Activated CD4-positive, alpha-beta T cell treated with anti-CD3 and anti-CD28 coated beads, Interleukin-2, amount 50 U/mL, for 1 hour (primary cell): ENCODE measurements at regions not wholly inside any gene's neighbourhood (a gene's known extent, or its start where the extent isn't known, plus 50 kb on each side); places are given as distances from the start of the nearest gene placed in this dataset.

ENCODE experiments used
- DNase-seq: peaks from one replicate; pipeline ENCODE4 v3.0.0-alpha.2; 2020

- no peak for DNase-seq
Measured at GRCh38 chr6:142500250-142500786, 198.5 kb downstream of the ADGRG6 start.

DNA sequence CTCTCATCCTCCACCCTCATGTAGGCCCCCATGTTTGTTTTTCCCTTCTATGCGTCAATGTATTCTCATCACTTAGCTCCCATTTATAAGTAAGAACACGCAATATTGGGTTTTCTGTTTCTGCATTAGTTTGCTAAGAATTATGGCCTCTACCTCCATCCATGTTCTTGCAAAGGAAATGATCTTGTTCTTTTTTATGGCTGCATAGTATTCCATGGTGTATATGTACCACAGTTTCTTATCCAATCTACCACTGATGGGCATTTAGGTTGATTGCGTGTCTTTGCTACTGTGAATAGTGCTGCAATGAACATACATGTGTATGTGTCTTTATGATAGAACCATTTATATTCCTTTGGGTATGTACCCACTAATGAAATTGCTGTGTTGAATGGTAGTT is 200.0 kb downstream of the ADGRG6 start:
- no peak for DNase-seq

GRCh38 chr6:142507065-142507464 is 205.3 kb downstream of the ADGRG6 start:
- no peak for DNase-seq

DNA sequence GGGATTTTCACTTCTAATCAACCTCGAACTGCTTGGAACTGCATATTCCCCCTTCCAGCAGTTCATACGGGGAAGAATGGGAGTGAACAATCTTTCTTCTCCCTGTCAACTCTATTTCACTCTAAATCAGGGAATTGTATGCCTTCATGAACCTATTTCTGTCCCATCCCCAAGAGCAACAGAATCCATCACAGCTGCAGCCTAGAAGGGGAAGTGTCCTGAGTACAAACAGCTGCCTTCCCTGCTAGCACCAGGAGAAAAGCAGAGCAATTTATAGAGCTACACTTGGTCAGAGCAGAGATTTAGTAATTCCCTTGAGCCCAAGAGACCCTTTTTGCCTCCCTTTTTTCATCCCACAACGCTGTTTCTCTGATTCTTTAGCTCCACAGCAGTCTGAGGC is 208.4 kb downstream of the ADGRG6 start:
- DNase-seq = no peak

DNA sequence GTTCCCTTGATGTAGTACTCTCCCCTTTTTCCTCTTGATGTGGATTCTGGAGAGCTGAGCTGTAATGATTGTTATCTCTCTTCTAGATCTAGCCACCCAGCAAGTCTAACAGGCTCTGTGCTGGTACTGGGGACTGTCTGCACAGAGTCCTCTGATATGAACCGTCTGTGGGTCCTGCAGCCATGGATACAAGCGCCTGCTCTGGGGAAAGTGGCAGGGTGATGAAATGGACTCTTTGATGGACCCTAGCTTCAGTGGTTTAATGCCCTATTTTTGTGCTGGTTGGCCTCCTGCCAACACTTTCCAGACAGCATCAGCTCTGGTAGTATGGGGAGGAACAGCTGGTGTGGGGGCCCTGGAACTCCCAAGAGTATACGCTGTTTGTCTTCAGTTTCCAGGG is 216.3 kb downstream of the ADGRG6 start:
- DNase-seq = no peak

DNA sequence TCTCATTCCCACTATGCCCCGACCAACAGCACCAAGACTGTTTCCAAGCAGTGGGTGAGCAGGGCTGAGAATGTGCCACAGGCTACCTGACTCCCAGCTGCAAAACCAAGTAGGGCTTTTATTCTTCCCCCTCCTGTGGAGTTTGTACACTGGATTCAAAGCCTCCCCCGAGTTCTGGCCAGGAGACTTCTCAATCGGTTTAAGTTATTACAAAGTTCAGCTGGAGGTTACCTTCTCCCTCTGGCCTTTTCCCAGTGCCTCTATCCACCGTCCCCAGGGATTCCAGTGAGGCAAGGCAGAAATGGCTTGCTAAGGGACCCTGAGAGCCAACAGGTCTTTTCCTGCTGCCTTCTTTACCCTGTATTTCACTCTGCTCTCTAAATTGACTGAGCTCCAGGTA is 217.0 kb downstream of the ADGRG6 start:
- no peak for DNase-seq

DNA sequence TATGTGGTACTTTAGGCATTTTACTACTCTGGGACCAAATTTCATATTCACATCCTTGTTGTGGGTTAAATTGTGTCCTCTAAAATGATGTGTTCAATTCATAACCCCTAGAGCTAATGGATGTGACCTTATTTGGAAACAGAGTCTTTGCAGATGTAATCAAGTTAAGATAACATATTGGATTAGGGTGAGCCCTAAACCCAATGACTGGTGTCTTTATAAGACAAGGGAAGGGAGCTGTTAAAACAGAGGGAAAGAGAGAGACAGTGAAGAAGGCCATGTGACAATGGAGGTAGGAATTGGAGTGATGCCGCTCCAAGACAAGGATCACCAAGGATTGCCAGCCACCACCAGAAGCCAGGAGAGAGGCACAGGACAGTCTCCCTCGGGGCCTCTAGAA is 220.0 kb downstream of the ADGRG6 start:
- DNase-seq = no peak

DNA sequence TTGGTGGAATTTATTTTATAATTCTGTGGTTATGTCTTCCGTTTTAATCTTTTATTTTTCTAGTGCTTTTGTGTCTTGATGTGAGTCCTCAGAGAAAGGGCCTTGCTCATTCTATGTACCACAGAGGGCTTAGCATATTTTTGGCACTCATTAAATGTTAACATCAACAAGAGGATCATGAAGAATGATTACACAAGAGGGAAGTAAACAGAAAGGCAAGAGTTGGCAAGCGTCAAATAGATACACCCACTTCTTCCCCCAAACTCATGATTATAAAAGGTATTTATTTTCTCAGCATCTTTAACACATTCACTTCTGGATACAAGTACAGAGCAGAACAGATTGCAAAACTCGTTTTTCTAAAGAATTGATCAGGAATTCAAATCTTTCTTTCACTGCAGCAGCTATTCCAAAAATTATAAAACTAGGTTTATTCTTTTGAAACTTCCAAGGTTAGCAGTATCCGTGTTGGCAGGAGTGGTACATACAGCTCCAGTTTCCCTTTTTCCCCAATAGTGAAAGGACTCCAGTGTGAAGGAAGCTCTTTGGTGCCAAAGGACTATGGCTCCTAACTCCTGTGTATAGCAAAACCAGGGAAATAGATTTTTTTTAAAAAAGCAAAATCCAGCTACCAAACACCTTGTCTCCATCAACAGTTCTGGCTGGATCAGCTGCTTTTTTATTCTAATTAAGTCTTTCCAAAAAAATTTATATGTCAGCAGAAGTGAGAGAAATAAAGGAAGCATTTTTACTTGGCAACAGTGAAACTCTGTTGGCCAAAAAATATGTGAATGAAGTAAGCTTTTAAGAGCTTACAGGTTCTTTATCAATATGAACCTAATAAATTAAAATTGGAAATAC is 221.9 kb downstream of the ADGRG6 start:
- DNase-seq = no peak

- DNase-seq = no peak
Measured at GRCh38 chr6:142530566-142530965, 228.8 kb downstream of the ADGRG6 start.

DNA sequence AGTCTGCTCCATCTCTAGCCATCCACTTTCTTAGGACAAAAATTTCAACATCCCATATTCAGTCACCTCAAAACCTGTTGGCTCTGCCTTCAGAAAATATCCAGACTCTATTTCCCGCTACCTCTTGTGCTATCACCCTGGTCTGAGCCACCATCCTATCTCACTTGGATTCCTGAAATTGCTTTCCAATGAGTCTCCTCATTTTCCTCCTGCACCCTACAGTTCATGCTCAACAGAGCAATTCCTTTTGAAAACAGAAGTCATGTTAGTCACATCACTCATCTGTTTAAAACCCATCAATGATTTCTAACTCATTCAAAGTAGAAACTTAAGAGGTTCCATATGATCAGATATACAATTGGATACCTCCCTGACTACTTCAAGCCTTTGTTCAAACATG is 229.9 kb downstream of the ADGRG6 start:
- no peak for DNase-seq

- DNase-seq = no peak
Measured at GRCh38 chr6:142534076-142534475, 232.3 kb downstream of the ADGRG6 start.

GRCh38 chr6:142534484-142534883 is 232.7 kb downstream of the ADGRG6 start:
- DNase-seq = no peak

DNA sequence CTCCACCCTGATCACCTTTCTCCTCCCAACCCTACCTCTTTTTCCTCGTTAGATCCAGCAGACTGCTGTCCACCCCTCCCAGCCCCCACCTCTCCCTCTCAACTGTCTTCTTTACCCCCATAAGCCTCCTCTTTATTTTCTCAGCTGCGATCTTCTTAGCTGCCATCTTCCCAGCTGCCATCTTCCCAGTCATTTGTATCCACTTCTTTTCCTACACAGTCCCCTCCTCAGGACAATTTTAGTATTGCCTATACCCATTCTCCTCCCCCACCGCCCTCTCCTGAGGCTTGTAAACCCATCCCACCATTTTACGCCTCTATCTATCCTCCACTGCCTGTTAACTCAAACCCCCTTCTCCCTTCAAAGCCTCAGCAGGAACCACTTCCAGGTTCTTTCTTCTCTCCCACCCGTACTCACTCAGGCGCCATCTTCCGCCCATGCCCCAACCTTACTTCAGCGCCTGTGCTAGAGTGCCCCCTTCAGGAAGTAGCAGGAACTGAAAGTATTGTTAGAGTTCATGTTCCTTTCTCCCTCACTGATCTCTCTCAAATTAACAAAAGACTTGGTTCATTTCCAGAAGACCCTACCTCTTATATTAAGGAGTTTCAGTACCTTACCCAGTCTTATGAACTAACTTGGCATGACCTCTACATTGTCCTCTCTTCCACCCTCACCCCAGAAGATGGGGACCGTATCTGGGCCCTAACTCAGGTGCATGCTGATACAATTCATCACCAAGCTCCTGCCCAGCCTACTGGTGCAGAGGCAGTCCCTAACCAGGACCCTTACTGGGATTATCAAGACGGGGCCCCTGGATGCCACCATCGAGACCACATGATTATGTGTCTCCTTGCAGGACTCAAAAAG is 236.0 kb downstream of the ADGRG6 start:
- DNase-seq = no peak

DNA sequence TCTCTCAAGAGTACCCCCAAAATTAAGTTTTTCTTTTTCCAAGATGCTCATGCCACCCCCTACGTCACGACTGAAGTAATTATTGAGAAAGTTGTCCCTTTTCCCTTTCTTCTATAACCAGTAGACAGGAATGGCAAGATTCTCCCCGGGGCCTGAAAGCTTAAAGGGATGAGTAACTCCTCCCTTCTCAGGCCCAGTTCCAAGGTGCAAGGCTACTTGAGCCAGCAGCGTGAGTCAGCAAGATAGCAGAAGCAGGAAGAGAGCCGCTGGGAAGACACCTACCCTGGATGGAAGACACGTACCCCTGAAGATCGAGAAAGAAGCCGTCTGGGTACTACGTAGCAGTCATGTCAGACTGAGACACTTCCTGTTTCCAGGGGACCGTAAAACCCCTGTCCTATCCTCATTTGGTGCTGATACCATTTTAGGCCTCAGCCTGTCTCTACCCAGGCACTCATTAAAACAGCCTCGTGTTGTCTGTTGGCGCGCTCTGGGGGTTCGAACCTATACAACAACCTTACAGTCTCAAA is 241.0 kb downstream of the ADGRG6 start:
- no peak for DNase-seq

GRCh38 chr6:142543606-142544005 is 241.8 kb downstream of the ADGRG6 start:
- DNase-seq = no peak

GRCh38 chr6:142544199-142544838 is 242.5 kb downstream of the ADGRG6 start:
- no peak for DNase-seq

DNA sequence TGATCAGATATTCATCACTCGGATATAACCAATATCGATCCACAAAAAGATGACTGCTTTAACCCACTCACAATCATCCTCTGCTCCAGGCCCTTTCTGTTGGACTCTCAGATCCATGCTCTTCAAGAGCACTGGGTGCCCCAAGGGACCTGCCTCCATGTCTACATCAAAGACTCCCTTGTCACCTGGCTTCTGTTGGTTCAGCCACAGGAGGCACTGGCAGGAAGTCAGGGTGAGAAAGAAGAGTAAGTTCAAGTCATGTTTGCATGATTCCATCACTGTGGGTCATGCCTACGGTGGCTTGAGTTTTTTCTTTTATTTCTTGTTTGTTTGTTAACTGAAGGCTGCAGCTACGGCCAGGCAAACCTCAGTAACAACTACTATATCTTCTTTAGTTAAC is 243.3 kb downstream of the ADGRG6 start:
- DNase-seq = no peak

GRCh38 chr6:142548566-142548965 is 246.8 kb downstream of the ADGRG6 start:
- DNase-seq = no peak

GRCh38 chr6:142550310-142551063 is 248.7 kb downstream of the ADGRG6 start:
- no peak for DNase-seq

GRCh38 chr6:142551274-142551811 is 249.5 kb downstream of the ADGRG6 start:
- peak; percentile 45 for DNase-seq

DNA sequence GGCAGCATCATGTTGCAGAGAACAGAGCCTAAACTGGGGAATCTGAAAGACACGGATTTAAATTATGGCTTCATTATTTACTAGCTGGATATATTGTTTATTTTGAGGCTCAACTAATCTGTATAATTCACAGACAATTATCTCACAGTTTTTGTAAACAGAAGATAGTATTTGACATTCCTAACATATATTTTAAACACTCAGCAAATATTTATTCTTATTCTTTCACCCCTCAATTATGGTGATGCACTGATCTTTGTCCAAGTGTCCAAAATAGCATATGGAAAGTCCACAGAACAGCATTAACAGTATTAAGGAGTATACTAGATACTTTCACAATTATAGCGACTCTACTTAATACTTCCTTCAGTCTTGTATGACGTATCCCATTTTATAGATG is 257.0 kb downstream of the ADGRG6 start:
- DNase-seq = no peak
